HCT116 (cell line): ENCODE measurements at regions not wholly inside any gene's neighbourhood (a gene's known extent, or its start where the extent isn't known, plus 50 kb on each side); places are given as distances from the start of the nearest gene placed in this dataset.

Experiments used
- ATAC-seq: fragments of 200-7000 bp; cut with Tn5 transposase; 2 replicates; pipeline ENCODE4 v1.9.1; 2020; ENCODE audit warnings: mild to moderate bottlenecking, moderate library complexity
- BruUV-seq: library from RNA; stranded (reverse); fragments of 400-500 nt; replicated peaks from 2 replicates; lab custom pipeline; 2021; lab: Mats Ljungman, UMichigan
- CTCF ChIA-PET: fragments of 300-600 bp; sonication (Branson Sonifier 250); formaldehyde crosslinking; loops from one replicate; lab custom pipeline; 2021; ENCODE audit warnings: antibody characterized with exemption; lab: Charles Lee
- POLR2A ChIA-PET: fragments of 300-600, 350-600 bp; sonication (Branson Sonifier 250); formaldehyde crosslinking; loops from one replicate; lab custom pipeline; 2021; ENCODE audit warnings: antibody characterized with exemption; lab: Charles Lee
- RAD21 ChIA-PET, 2 experiments: fragments of 300-600 bp; sonication (Branson Sonifier 250); formaldehyde crosslinking; loops; one replicate each; lab custom pipeline; 2023; ENCODE audit warnings: low total read pairs in 2 of 2; ENCODE audit not compliant: uncharacterized antibody in 2 of 2, unreplicated experiment in 2 of 2, low non-redundant PET in 1 of 2; lab: Charles Lee
- DNase-seq: peaks from one replicate; pipeline ENCODE4 v3.0.0-alpha.2; 2010; ENCODE audit warnings: low read depth, low spot score
- H2AFZ ChIP-seq: fragments of 200-600 bp; shearing (Covaris generic), sonication (generic); 2 replicates; pipeline ENCODE4 v1.6.1; 2017; ENCODE audit warnings: low read depth, mixed run types, mixed read lengths, antibody characterized with exemption, low read length; ENCODE audit not compliant: poor library complexity, severe bottlenecking
- H3K27ac ChIP-seq: 2 replicates; pipeline ENCODE4 v1.5.1; 2012; ENCODE audit warnings: low read depth, low read length
- H3K27me3 ChIP-seq: fragments of 200-600 bp; sonication (generic); 2 replicates; pipeline ENCODE4 v1.6.1; 2016; ENCODE audit warnings: mixed run types, low read length, mixed read lengths; ENCODE audit not compliant: insufficient read depth
- H3K36me3 ChIP-seq, 2 experiments: fragments of 200-500 bp in 1 of 2; fragments of 200-600 bp in 1 of 2; sonication (Bioruptor generic) in 1 of 2; sonication (generic) in 1 of 2; 2 replicates each; pipeline versions ENCODE4 v1.5.1 to v1.6.1; 2014 to 2016; ENCODE audit warnings: low read length in 2 of 2, inconsistent platforms in 1 of 2, mixed read lengths in 1 of 2, mixed run types in 1 of 2; ENCODE audit not compliant: insufficient read depth in 2 of 2, control insufficient read depth in 1 of 2
- H3K4me1 ChIP-seq, 2 experiments: fragments of 200-600 bp in 1 of 2; sonication (generic) in 1 of 2; 2 replicates each; pipeline versions ENCODE4 v1.5.1 to v1.6.1; 2012 to 2017; ENCODE audit warnings: low read length in 2 of 2, inconsistent platforms in 1 of 2, mild to moderate bottlenecking in 1 of 2, mixed read lengths in 1 of 2, mixed run types in 1 of 2, moderate library complexity in 1 of 2; ENCODE audit not compliant: insufficient read depth in 2 of 2, control insufficient read depth in 1 of 2
- H3K4me2 ChIP-seq: fragments of 200-600 bp; sonication (generic); 2 replicates; pipeline ENCODE4 v1.6.1; 2017; ENCODE audit warnings: mixed run types, low read length, mixed read lengths
- H3K4me3 ChIP-seq, 2 experiments: fragments of 200-600 bp in 1 of 2; sonication (generic) in 1 of 2; replicated peaks in 1 of 2; 2 replicates each; pipeline ENCODE4 v1.5.1; 2011 to 2016; ENCODE audit warnings: low read length in 2 of 2, control low read depth in 1 of 2, low read depth in 1 of 2, mild to moderate bottlenecking in 1 of 2, mixed read lengths in 1 of 2, mixed run types in 1 of 2
- H3K79me2 ChIP-seq: fragments of 200-600 bp; sonication (generic); 2 replicates; pipeline ENCODE4 v1.6.1; 2017; ENCODE audit warnings: mild to moderate bottlenecking, mixed run types, low read length, moderate library complexity, mixed read lengths; ENCODE audit not compliant: insufficient read depth
- H3K9ac ChIP-seq: fragments of 200-600 bp; sonication (generic); 2 replicates; pipeline ENCODE4 v1.6.1; 2016; ENCODE audit warnings: low read length, mixed read lengths
- H3K9me2 ChIP-seq: fragments of 200-600 bp; sonication (generic), shearing (Covaris generic); 2 replicates; pipeline ENCODE4 v1.6.1; 2017; ENCODE audit warnings: mixed run types, mild to moderate bottlenecking, moderate library complexity; ENCODE audit not compliant: insufficient read depth
- H3K9me3 ChIP-seq, 2 experiments: fragments of 200-500 bp in 1 of 2; fragments of 200-600 bp in 1 of 2; sonication (Bioruptor generic) in 1 of 2; sonication (generic) in 1 of 2; 2 replicates each; pipeline ENCODE4 v1.6.1; 2014 to 2017; ENCODE audit warnings: low read length in 2 of 2, mixed read lengths in 2 of 2, inconsistent platforms in 1 of 2, low read depth in 1 of 2, mild to moderate bottlenecking in 1 of 2, mixed run types in 1 of 2, moderate library complexity in 1 of 2; ENCODE audit not compliant: control insufficient read depth in 1 of 2, insufficient read depth in 1 of 2
- H4K20me1 ChIP-seq: fragments of 200-600 bp; sonication (generic), shearing (Covaris generic); 2 replicates; pipeline ENCODE4 v1.6.1; 2017; ENCODE audit warnings: mixed run types, mild to moderate bottlenecking, moderate library complexity; ENCODE audit not compliant: insufficient read depth
- CEBPB ChIP-seq: IDR thresholded peaks from 2 replicates; pipeline ENCODE4 v1.6.1; 2012; ENCODE audit warnings: low read depth
- EZH2 ChIP-seq: fragments of 200-600 bp; sonication (generic); IDR thresholded peaks from 2 replicates; pipeline ENCODE4 v1.6.1; 2017; ENCODE audit warnings: antibody characterized with exemption, mixed run types
- EZH2phosphoT487 ChIP-seq: fragments of 200-600 bp; IDR thresholded peaks from 2 replicates; pipeline ENCODE4 v1.6.1; 2018; ENCODE audit warnings: antibody characterized with exemption, borderline replicate concordance
- FOSL1 ChIP-seq: IDR thresholded peaks from 2 replicates; pipeline ENCODE4 v1.6.1; 2012; ENCODE audit warnings: low read depth
- JUND ChIP-seq: IDR thresholded peaks from 2 replicates; pipeline ENCODE4 v1.6.1; 2012
- POLR2A ChIP-seq: IDR thresholded peaks from 2 replicates; pipeline ENCODE4 v1.7.0; 2011; ENCODE audit warnings: borderline replicate concordance; ENCODE audit not compliant: insufficient read depth, insufficient read length; ENCODE audit errors: extremely low read depth
- RAD21 ChIP-seq: IDR thresholded peaks from 2 replicates; pipeline ENCODE4 v1.6.1; 2012; ENCODE audit warnings: low read depth, mild to moderate bottlenecking
- SIN3A ChIP-seq: IDR thresholded peaks from 2 replicates; pipeline ENCODE4 v1.6.1; 2012; ENCODE audit warnings: low read depth
- SRF ChIP-seq: IDR thresholded peaks from 2 replicates; pipeline ENCODE4 v1.6.1; 2012; ENCODE audit warnings: low read depth
- YY1 ChIP-seq: IDR thresholded peaks from 2 replicates; pipeline ENCODE4 v1.6.1; 2011; ENCODE audit warnings: low read length, low read depth, moderate library complexity, mild to moderate bottlenecking; ENCODE audit not compliant: insufficient replicate concordance; ENCODE audit errors: extremely low read depth
- ZNF274 ChIP-seq: fragments of 200-500 bp; sonication (Bioruptor generic); IDR thresholded peaks from 2 replicates; pipeline ENCODE4 v1.6.1; 2014; ENCODE audit warnings: mild to moderate bottlenecking, low read depth, low read length, inconsistent platforms
- intact Hi-C: fragments of 100-400 bp; cut with micrococcal nuclease; formaldehyde crosslinking; loops from 2 replicates; pipeline ENCODE4 v1.10.0; 2022
- TF ChIP-seq, protein P1 (sequence below): IDR thresholded peaks from 2 replicates; pipeline ENCODE4 v1.6.1; 2012
- TF ChIP-seq, protein P2 (sequence below), 3 experiments: fragments of 200-600 bp in 1 of 3; sonication (generic) in 1 of 3; IDR thresholded peaks in 2 of 3; conservative IDR thresholded peaks in 1 of 3; 2 replicates each; pipeline ENCODE4 v1.5.1; 2012 to 2017; ENCODE audit warnings: low read depth in 2 of 3, low read length in 2 of 3, antibody characterized with exemption in 1 of 3, borderline replicate concordance in 1 of 3, control low read depth in 1 of 3, mild to moderate bottlenecking in 1 of 3, mixed read lengths in 1 of 3, mixed run types in 1 of 3, moderate library complexity in 1 of 3; ENCODE audit not compliant: insufficient read depth in 1 of 3
- TF ChIP-seq, protein P3 (sequence below): IDR thresholded peaks from 2 replicates; pipeline ENCODE4 v1.6.1; 2012; ENCODE audit warnings: low read depth
- TF ChIP-seq, protein P4 (sequence below): IDR thresholded peaks from 2 replicates; pipeline ENCODE4 v1.6.1; 2011; ENCODE audit warnings: mild to moderate bottlenecking, low read length, moderate library complexity; ENCODE audit not compliant: insufficient replicate concordance; ENCODE audit errors: extremely low read depth

DNA sequence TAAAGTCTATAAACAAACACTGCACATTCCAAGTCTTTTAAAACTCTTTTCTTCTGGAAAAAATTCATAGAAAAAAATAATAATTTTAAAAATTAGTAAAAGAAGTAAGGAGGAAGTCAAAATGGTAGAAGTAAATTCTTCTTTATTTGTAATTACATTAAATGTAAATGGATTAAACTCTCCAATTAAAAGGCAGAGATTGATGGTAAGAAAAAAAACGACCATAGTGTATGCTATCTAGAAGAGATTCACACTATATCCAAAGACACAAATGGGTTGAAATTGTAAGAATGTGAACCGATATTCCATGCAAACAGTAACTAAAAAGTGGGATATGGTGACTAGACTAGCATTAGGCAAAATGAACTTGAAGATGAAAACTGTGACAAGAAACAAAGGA, 1196.1 kb upstream of the CDH2 start:
- ATAC-seq (no peak), DNase-seq (no peak)
- Histone ChIP-seq H3K4me2 (no peak overlapping the region), H3K36me3 (no peaks in the 10 kb centered on the region), H3K4me3 (no peak overlapping the region), H2AFZ (no peak overlapping the region), H4K20me1 (no peaks in the 10 kb centered on the region), H3K79me2 (no peaks in the 10 kb centered on the region), H3K9me2 (no peaks in the 10 kb centered on the region), H3K9ac (no peak overlapping the region), H3K27me3 (no peaks in the 10 kb centered on the region), H3K27ac (no peak overlapping the region), H3K9me3 (peaks cover 0 to 14% of the 10 kb centered on the region in 2 experiments; a peak in 2 of 4 replicates), H3K4me1 (no peaks in the 10 kb centered on the region)
- CTCF ChIA-PET = no interaction called here
- RAD21 ChIA-PET = no interaction called here
- intact Hi-C loops = no loop called here
- TF ChIP-seq, protein P1, sequence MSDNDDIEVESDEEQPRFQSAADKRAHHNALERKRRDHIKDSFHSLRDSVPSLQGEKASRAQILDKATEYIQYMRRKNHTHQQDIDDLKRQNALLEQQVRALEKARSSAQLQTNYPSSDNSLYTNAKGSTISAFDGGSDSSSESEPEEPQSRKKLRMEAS = no peak
- TF ChIP-seq CEBPB = no peak
- TF ChIP-seq EZH2phosphoT487 = no peak
- no peak for TF ChIP-seq JUND
- no peak for TF ChIP-seq SIN3A
- TF ChIP-seq, protein P2, sequence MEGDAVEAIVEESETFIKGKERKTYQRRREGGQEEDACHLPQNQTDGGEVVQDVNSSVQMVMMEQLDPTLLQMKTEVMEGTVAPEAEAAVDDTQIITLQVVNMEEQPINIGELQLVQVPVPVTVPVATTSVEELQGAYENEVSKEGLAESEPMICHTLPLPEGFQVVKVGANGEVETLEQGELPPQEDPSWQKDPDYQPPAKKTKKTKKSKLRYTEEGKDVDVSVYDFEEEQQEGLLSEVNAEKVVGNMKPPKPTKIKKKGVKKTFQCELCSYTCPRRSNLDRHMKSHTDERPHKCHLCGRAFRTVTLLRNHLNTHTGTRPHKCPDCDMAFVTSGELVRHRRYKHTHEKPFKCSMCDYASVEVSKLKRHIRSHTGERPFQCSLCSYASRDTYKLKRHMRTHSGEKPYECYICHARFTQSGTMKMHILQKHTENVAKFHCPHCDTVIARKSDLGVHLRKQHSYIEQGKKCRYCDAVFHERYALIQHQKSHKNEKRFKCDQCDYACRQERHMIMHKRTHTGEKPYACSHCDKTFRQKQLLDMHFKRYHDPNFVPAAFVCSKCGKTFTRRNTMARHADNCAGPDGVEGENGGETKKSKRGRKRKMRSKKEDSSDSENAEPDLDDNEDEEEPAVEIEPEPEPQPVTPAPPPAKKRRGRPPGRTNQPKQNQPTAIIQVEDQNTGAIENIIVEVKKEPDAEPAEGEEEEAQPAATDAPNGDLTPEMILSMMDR (IDR thresholded peaks at IDR 0.05 in 2 of 3, conservative IDR thresholded peaks at IDR 0.05 in 1 of 3; ENCODE audit: borderline replicate concordance in 1 of 3, insufficient read depth in 1 of 3, low read depth in 2 of 3, low read length in 2 of 3) = no peak
- TF ChIP-seq, protein P3, sequence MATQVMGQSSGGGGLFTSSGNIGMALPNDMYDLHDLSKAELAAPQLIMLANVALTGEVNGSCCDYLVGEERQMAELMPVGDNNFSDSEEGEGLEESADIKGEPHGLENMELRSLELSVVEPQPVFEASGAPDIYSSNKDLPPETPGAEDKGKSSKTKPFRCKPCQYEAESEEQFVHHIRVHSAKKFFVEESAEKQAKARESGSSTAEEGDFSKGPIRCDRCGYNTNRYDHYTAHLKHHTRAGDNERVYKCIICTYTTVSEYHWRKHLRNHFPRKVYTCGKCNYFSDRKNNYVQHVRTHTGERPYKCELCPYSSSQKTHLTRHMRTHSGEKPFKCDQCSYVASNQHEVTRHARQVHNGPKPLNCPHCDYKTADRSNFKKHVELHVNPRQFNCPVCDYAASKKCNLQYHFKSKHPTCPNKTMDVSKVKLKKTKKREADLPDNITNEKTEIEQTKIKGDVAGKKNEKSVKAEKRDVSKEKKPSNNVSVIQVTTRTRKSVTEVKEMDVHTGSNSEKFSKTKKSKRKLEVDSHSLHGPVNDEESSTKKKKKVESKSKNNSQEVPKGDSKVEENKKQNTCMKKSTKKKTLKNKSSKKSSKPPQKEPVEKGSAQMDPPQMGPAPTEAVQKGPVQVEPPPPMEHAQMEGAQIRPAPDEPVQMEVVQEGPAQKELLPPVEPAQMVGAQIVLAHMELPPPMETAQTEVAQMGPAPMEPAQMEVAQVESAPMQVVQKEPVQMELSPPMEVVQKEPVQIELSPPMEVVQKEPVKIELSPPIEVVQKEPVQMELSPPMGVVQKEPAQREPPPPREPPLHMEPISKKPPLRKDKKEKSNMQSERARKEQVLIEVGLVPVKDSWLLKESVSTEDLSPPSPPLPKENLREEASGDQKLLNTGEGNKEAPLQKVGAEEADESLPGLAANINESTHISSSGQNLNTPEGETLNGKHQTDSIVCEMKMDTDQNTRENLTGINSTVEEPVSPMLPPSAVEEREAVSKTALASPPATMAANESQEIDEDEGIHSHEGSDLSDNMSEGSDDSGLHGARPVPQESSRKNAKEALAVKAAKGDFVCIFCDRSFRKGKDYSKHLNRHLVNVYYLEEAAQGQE = no peak
- no peak for TF ChIP-seq RAD21
- TF ChIP-seq EZH2 = no peak
- no peak for TF ChIP-seq ZNF274
- no peak for TF ChIP-seq POLR2A
- no peak for TF ChIP-seq YY1
- no peak for TF ChIP-seq SRF
- TF ChIP-seq, protein P4, sequence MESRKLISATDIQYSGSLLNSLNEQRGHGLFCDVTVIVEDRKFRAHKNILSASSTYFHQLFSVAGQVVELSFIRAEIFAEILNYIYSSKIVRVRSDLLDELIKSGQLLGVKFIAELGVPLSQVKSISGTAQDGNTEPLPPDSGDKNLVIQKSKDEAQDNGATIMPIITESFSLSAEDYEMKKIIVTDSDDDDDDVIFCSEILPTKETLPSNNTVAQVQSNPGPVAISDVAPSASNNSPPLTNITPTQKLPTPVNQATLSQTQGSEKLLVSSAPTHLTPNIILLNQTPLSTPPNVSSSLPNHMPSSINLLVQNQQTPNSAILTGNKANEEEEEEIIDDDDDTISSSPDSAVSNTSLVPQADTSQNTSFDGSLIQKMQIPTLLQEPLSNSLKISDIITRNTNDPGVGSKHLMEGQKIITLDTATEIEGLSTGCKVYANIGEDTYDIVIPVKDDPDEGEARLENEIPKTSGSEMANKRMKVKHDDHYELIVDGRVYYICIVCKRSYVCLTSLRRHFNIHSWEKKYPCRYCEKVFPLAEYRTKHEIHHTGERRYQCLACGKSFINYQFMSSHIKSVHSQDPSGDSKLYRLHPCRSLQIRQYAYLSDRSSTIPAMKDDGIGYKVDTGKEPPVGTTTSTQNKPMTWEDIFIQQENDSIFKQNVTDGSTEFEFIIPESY = no peak
- TF ChIP-seq FOSL1 = no peak
- no TSS peak for BruUV-seq
- POLR2A ChIA-PET = no interaction called here
